ENCODE measurements at regions not wholly inside any gene's neighbourhood (a gene's known extent, or its start where the extent isn't known, plus 50 kb on each side); places are given as distances from the start of the nearest gene placed in this dataset.

- no peak for TF ChIP-seq CTCF (IDR thresholded peaks at IDR 0.05)
- TF ChIP-seq POLR2A (IDR thresholded peaks at IDR 0.05), result no peak
- TF ChIP-seq POLR2AphosphoS5 (IDR thresholded peaks at IDR 0.05), result no peak
These were observed 207.6 kb upstream of the STAC start for GRCh38 chr3:36172699-36173098.

Data from transverse colon (tissue), 4 donors.